Karpas-422 (cell line): ENCODE measurements at regions not wholly inside any gene's neighbourhood (a gene's known extent, or its start where the extent isn't known, plus 50 kb on each side); places are given as distances from the start of the nearest gene placed in this dataset.

Source experiments
- DNase-seq: peaks from one replicate; pipeline ENCODE4 v3.0.0-alpha.2; 2015
- H2AFZ ChIP-seq: fragments of 200-600 bp; sonication (generic); 2 replicates; pipeline ENCODE4 v1.6.1; 2014; ENCODE audit warnings: antibody characterized with exemption, low read length, mixed read lengths
- H3K27ac ChIP-seq: fragments of 200-600 bp; sonication (generic); 2 replicates; pipeline ENCODE4 v1.5.1; 2014; ENCODE audit warnings: mild to moderate bottlenecking, low read length, moderate library complexity
- H3K27me3 ChIP-seq: fragments of 200-600 bp; sonication (generic); 2 replicates; pipeline ENCODE4 v1.6.1; 2014; ENCODE audit warnings: low read length, mixed read lengths
- H3K36me3 ChIP-seq: fragments of 200-600 bp; sonication (generic); 2 replicates; pipeline ENCODE4 v1.6.1; 2014; ENCODE audit warnings: low read length, mixed read lengths; ENCODE audit not compliant: insufficient read depth
- H3K4me1 ChIP-seq: fragments of 200-600 bp; sonication (generic); 2 replicates; pipeline ENCODE4 v1.6.1; 2014; ENCODE audit warnings: mild to moderate bottlenecking, low read length, mixed read lengths
- H3K4me2 ChIP-seq: fragments of 200-600 bp; sonication (generic); 2 replicates; pipeline ENCODE4 v1.6.1; 2014; ENCODE audit warnings: low read length, low read depth, mild to moderate bottlenecking; ENCODE audit not compliant: poor library complexity, severe bottlenecking
- H3K4me3 ChIP-seq: fragments of 200-600 bp; sonication (generic); 2 replicates; pipeline ENCODE4 v1.5.1; 2014; ENCODE audit warnings: mild to moderate bottlenecking, antibody characterized with exemption, low read length, mixed read lengths
- H3K79me2 ChIP-seq: fragments of 200-600 bp; sonication (generic); 2 replicates; pipeline ENCODE4 v1.6.1; 2014; ENCODE audit warnings: mild to moderate bottlenecking, low read length, mixed read lengths
- H3K9ac ChIP-seq: fragments of 200-600 bp; sonication (generic); 2 replicates; pipeline ENCODE4 v1.6.0; 2014; ENCODE audit warnings: low read length
- H3K9me2 ChIP-seq: fragments of 200-600 bp; sonication (generic), shearing (Covaris generic); replicated peaks from 2 replicates; pipeline ENCODE4 v1.6.0; 2014; ENCODE audit warnings: mild to moderate bottlenecking, low read length, moderate library complexity; ENCODE audit not compliant: insufficient read depth
- H3K9me3 ChIP-seq: fragments of 300-700, 200-600 bp; sonication (generic); 2 replicates; pipeline ENCODE4 v1.6.1; 2014; ENCODE audit warnings: low read length, mixed read lengths
- H4K20me1 ChIP-seq: fragments of 200-600 bp; sonication (generic); 2 replicates; pipeline ENCODE4 v1.6.1; 2014; ENCODE audit warnings: mild to moderate bottlenecking, antibody characterized with exemption, low read length, low read depth; ENCODE audit not compliant: insufficient read depth

DNA sequence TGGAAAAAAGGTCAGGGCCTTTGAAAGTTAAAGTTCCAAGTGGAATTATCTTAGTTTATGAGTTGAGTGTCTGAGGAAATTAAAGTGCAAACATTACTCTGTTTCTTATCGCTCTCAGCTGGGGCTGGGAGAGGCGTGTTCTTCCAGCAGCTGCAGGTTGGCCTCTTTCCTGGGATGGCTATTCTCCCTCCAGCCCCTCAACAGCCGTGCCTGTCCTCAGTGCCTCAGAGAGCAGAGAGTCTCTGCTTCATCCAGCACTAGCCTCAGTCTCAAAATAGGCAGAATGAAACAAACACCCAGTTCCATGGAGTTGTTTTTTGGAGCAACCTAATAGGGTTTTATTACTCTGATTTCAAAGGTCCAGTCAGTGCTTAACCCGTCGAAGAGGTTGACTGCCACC lies 298.1 kb downstream of the GALR1 start:
- no peaks in the 10 kb centered on the region for H3K79me2 ChIP-seq
- no peaks in the 10 kb centered on the region for H3K36me3 ChIP-seq
- no peak for DNase-seq
- H3K9me3 ChIP-seq, result no peaks in the 10 kb centered on the region
- H3K4me2 ChIP-seq, result no peak overlapping the region
- no peak overlapping the region for H3K27ac ChIP-seq
- no peaks in the 10 kb centered on the region for H3K9me2 ChIP-seq
- H3K27me3 ChIP-seq, result no peaks in the 10 kb centered on the region
- no peaks in the 10 kb centered on the region for H3K4me1 ChIP-seq
- no peak overlapping the region for H2AFZ ChIP-seq
- no peak overlapping the region for H3K9ac ChIP-seq
- H3K4me3 ChIP-seq, result no peak overlapping the region
- no peaks in the 10 kb centered on the region; the same call in 1 of the 2 replicates for H4K20me1 ChIP-seq

DNA sequence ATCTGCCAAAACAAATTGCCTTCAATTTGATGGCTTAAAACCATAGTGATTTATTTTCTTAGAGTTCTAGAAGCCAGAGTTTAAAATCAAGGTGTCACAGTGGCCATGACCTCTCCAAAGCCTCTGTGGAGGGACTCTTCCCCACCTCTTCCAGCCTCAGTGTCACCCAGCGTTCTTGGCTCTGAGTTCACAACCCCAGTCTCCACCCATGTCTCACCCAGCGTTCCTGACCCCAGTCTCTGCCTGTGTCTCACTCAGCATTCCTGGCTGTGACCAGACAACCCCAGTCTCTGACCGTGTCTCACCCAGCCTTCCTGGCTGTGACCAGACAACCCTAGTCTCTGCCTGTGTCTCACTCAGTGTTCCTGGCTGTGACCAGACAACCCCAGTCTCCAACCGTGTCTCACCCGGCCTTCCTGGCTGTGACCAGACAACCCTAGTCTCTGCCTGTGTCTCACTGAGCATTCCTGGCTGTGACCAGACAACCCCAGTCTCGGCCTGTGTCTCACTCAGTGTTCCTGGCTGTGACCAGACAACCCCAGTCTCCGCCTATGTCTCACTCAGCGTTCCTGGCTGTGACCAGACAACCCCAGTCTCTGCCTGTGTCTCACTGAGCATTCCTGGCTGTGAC lies 299.3 kb downstream of the GALR1 start:
- no peaks in the 10 kb centered on the region for H3K9me3 ChIP-seq
- no peaks in the 10 kb centered on the region for H3K36me3 ChIP-seq
- H4K20me1 ChIP-seq, result no peaks in the 10 kb centered on the region; the same call in 1 of the 2 replicates
- no peaks in the 10 kb centered on the region for H3K27me3 ChIP-seq
- no peak overlapping the region for H2AFZ ChIP-seq
- H3K4me3 ChIP-seq, result no peak overlapping the region
- DNase-seq, result peak; percentile 10
- no peak overlapping the region for H3K27ac ChIP-seq
- H3K4me1 ChIP-seq, result no peaks in the 10 kb centered on the region
- no peaks in the 10 kb centered on the region for H3K9me2 ChIP-seq
- H3K4me2 ChIP-seq, result no peak overlapping the region
- H3K79me2 ChIP-seq, result no peaks in the 10 kb centered on the region
- no peak overlapping the region for H3K9ac ChIP-seq

DNA sequence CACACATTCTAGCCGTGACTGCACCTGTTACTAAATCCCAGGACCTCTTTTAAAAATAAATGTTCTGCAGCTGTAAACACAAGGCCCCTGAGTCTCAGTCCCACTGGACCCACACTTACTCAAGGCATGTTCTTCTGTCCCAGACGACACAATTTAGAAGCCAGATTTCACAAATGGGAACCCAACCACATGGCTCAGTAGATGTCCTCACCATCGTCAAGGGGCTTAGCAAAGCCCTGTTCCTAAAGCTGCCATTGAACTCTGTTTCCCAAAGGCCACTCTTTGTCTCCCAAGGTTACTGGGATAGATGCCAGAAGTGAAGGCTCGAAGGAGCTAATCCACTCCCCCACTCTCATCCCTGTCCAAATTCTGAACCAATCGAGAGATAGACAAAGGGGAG lies 301.0 kb downstream of the GALR1 start:
- Histone ChIP-seq H3K9me3 (no peaks in the 10 kb centered on the region), H3K9ac (no peak overlapping the region), H3K4me2 (no peak overlapping the region), H2AFZ (no peak overlapping the region), H3K9me2 (no peaks in the 10 kb centered on the region), H3K27me3 (no peaks in the 10 kb centered on the region), H4K20me1 (no peaks in the 10 kb centered on the region; the same call in 1 of the 2 replicates), H3K36me3 (no peaks in the 10 kb centered on the region), H3K4me1 (no peaks in the 10 kb centered on the region), H3K27ac (no peak overlapping the region), H3K79me2 (no peaks in the 10 kb centered on the region), H3K4me3 (no peak overlapping the region)
- DNase-seq, result no peak

DNA sequence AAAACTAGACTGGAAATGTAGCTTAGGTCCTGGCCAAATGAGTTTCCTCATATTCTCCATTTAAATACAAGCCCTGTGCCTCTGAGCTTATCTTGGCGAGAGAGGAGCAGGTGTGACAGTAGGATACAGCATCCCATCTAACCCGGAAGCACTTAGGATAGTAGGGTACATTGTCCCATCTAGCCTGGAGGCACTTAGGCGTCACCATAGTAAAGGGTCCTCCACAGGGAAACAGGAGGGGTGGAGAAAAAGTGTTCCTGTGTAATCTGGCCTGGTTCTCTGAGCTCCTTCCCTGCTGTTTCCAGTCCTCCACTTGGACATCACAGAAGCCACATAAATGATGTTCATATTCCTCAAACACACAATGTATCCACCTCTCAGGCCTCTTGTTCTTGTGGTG lies 301.4 kb downstream of the GALR1 start:
- H3K27me3 ChIP-seq, result no peaks in the 10 kb centered on the region
- H3K9ac ChIP-seq, result no peak overlapping the region
- no peaks in the 10 kb centered on the region for H3K79me2 ChIP-seq
- H3K4me2 ChIP-seq, result no peak overlapping the region
- H3K27ac ChIP-seq, result no peak overlapping the region
- H3K4me1 ChIP-seq, result no peaks in the 10 kb centered on the region
- H3K9me3 ChIP-seq, result no peaks in the 10 kb centered on the region
- H4K20me1 ChIP-seq, result no peaks in the 10 kb centered on the region; the same call in 1 of the 2 replicates
- H3K36me3 ChIP-seq, result no peaks in the 10 kb centered on the region
- no peak overlapping the region for H2AFZ ChIP-seq
- no peak for DNase-seq
- H3K4me3 ChIP-seq, result no peak overlapping the region
- no peaks in the 10 kb centered on the region for H3K9me2 ChIP-seq

DNA sequence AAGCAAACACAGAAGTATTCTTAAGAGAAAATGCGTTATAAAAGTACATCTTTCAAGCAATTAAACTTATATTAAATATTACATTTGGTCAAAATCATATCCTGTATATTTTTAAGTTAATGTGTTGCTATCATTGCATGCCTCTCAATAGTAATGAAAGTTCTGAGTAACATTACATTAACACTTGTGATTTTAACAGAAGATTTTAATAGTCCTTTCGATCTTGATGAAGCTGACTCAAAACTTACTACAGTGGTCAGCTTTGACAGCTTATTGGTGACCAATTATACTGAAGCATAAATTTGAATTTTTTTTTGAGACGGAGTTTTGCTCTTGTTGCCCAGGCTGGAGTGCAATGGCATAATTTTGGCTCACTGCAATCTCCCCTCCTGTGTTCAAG lies 303.3 kb downstream of the GALR1 start:
- Histone ChIP-seq H3K27me3 (no peaks in the 10 kb centered on the region), H3K4me2 (no peak overlapping the region), H3K4me3 (no peak overlapping the region), H3K79me2 (no peaks in the 10 kb centered on the region), H3K27ac (no peak overlapping the region), H3K9me3 (no peaks in the 10 kb centered on the region), H3K36me3 (no peaks in the 10 kb centered on the region), H3K9ac (no peak overlapping the region), H3K9me2 (no peaks in the 10 kb centered on the region), H4K20me1 (no peaks in the 10 kb centered on the region; the same call in 1 of the 2 replicates), H3K4me1 (no peaks in the 10 kb centered on the region), H2AFZ (no peak overlapping the region)
- no peak for DNase-seq

DNA sequence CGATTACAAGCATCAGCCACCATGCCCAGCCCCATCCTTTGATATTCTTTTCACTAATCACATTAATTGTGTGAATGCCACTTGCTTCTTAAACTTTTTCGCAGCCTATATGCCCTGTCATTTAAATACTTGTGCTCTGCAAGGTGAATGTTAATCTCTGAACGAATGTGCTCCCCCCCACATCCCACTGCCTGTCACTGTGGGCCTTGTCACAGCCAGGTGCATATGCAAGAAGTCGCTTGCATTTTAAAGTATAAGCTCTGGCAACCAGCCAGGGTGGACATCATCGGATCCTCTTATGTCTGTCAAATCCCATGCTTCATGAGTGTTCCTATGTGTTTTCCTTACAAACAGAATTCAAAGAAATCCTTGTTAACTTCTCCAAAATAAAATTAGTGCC lies 304.4 kb downstream of the GALR1 start:
- no peaks in the 10 kb centered on the region for H3K36me3 ChIP-seq
- H3K4me3 ChIP-seq, result no peak overlapping the region
- no peaks in the 10 kb centered on the region for H3K9me3 ChIP-seq
- H3K27me3 ChIP-seq, result no peaks in the 10 kb centered on the region
- H3K4me2 ChIP-seq, result no peak overlapping the region
- no peaks in the 10 kb centered on the region for H3K4me1 ChIP-seq
- no peak overlapping the region for H3K27ac ChIP-seq
- no peak overlapping the region for H2AFZ ChIP-seq
- no peaks in the 10 kb centered on the region for H3K9me2 ChIP-seq
- DNase-seq, result no peak
- no peaks in the 10 kb centered on the region; the same call in 1 of the 2 replicates for H4K20me1 ChIP-seq
- H3K9ac ChIP-seq, result no peak overlapping the region
- H3K79me2 ChIP-seq, result no peaks in the 10 kb centered on the region

DNA sequence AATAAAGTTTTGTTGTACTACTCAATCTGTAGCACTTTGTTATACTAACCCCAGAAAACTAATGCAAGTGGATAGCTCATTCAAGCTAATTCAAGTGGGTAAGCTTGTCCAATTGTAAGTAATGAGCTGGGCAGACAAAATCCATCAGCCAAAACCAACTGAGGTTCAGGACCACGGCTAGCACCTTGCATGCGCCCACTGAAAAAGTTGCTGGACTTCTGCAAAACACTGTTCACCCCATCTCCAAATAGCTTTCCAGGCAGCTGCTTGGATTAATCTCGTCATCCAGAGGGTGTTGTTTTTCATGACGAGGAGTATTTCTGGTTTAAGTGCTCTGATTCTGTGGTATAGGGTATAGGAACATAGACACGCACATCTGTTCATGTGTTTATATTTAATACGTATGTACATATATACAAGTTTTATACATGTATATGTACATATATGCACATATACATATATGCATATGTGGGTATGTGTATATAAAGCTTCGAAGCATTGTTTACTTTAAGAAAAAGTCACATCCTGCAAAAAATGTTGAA lies 307.5 kb downstream of the GALR1 start:
- H2AFZ ChIP-seq, result no peak overlapping the region
- H3K4me2 ChIP-seq, result no peak overlapping the region
- no peak overlapping the region for H3K27ac ChIP-seq
- H3K36me3 ChIP-seq, result no peaks in the 10 kb centered on the region
- H3K9ac ChIP-seq, result no peak overlapping the region
- H3K4me1 ChIP-seq, result no peaks in the 10 kb centered on the region
- H3K9me3 ChIP-seq, result no peaks in the 10 kb centered on the region
- no peaks in the 10 kb centered on the region for H4K20me1 ChIP-seq
- H3K79me2 ChIP-seq, result no peaks in the 10 kb centered on the region
- H3K4me3 ChIP-seq, result no peak overlapping the region
- H3K9me2 ChIP-seq, result no peaks in the 10 kb centered on the region
- H3K27me3 ChIP-seq, result no peaks in the 10 kb centered on the region
- peak; percentile 62 for DNase-seq

DNA sequence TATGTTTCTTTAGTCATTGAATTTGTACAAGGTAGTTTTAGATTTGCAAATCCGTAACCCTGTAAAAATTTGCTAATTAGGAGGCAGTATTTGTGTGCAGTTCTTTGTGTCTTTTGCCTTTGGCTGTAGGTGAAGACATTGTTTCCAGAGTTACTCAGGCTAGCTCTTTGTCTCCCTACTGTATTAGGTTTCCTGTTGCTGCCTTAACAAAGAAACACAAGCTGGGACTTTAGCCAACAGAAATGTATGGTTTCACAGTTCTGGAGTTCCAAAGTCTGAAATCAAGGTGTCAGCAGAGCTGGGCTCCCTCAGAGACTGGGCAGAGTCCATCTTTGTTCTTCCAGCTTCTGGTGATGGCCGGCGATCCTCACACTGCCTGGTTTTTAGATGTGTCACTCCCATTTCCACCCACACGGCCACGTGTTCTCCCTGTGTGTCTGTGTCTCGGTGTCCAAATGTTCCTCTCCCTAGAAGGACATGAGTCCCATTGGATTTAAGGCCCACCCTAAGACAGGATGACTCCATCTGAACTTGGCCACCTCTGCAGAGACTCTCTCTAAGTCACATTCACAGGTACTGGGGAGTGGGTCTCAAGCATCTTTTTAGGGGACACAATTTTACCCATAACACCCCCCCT lies 309.7 kb downstream of the GALR1 start:
- H2AFZ ChIP-seq, result no peak overlapping the region
- DNase-seq, result no peak
- no peaks in the 10 kb centered on the region for H3K9me3 ChIP-seq

More for the DNA sequence above, 309.7 kb downstream of the GALR1 start:
- no peak overlapping the region for H3K27ac ChIP-seq
- no peak overlapping the region for H3K4me2 ChIP-seq
- H3K36me3 ChIP-seq, result no peaks in the 10 kb centered on the region
- no peaks in the 10 kb centered on the region for H3K4me1 ChIP-seq
- H4K20me1 ChIP-seq, result no peaks in the 10 kb centered on the region
- H3K79me2 ChIP-seq, result no peaks in the 10 kb centered on the region
- no peaks in the 10 kb centered on the region for H3K9me2 ChIP-seq
- H3K27me3 ChIP-seq, result no peaks in the 10 kb centered on the region
- H3K4me3 ChIP-seq, result no peak overlapping the region
- H3K9ac ChIP-seq, result no peak overlapping the region
